Effector memory CD4-positive, alpha-beta T cell (primary cell): ENCODE measurements at regions not wholly inside any gene's neighbourhood (a gene's known extent, or its start where the extent isn't known, plus 50 kb on each side); places are given as distances from the start of the nearest gene placed in this dataset.

Source experiments
- DNase-seq, 3 donors: peaks; one replicate each; pipeline ENCODE4 v3.0.0-alpha.2; 2020
- H3K27ac ChIP-seq: 2 replicates; pipeline ENCODE4 v1.7.0; 2013; ENCODE audit warnings: mild to moderate bottlenecking, low read length, moderate library complexity; ENCODE audit not compliant: insufficient read depth, poor library complexity, severe bottlenecking
- H3K27me3 ChIP-seq: replicated peaks from 2 replicates; pipeline ENCODE4 v1.7.0; 2013; ENCODE audit warnings: mild to moderate bottlenecking, low read length; ENCODE audit not compliant: insufficient read depth, control insufficient read depth, poor library complexity, severe bottlenecking
- H3K36me3 ChIP-seq: 2 replicates; pipeline ENCODE4 v1.7.0; 2013; ENCODE audit warnings: mild to moderate bottlenecking, low read length, moderate library complexity; ENCODE audit not compliant: control insufficient read depth, insufficient read depth
- H3K4me1 ChIP-seq: 2 replicates; pipeline ENCODE4 v1.7.0; 2013; ENCODE audit warnings: low read length, mild to moderate bottlenecking; ENCODE audit not compliant: control insufficient read depth, insufficient read depth, poor library complexity, severe bottlenecking
- H3K4me3 ChIP-seq: 2 replicates; pipeline ENCODE4 v1.7.0; 2013; ENCODE audit warnings: low read length, low read depth, mild to moderate bottlenecking; ENCODE audit not compliant: insufficient read depth, poor library complexity, severe bottlenecking
- H3K9me3 ChIP-seq: 2 replicates; pipeline ENCODE4 v1.7.0; 2013; ENCODE audit warnings: mild to moderate bottlenecking, low read length, moderate library complexity; ENCODE audit not compliant: control insufficient read depth

GRCh38 chr18:51921862-51922261 lies 418.1 kb upstream of the DCC start:
- Histone ChIP-seq H3K4me1 (no peaks in the 10 kb centered on the region), H3K36me3 (no peaks in the 10 kb centered on the region), H3K4me3 (no peak overlapping the region), H3K27ac (no peak overlapping the region), H3K27me3 (no peaks in the 10 kb centered on the region), H3K9me3 (peaks cover 4% of the 10 kb centered on the region)
- no peak for DNase-seq

- Histone ChIP-seq H3K4me3 (no peak overlapping the region), H3K27me3 (no peaks in the 10 kb centered on the region), H3K4me1 (no peaks in the 10 kb centered on the region), H3K27ac (no peak overlapping the region), H3K36me3 (no peaks in the 10 kb centered on the region), H3K9me3 (no peaks in the 10 kb centered on the region)
- no peak for DNase-seq
Measured at GRCh38 chr18:51933903-51934302, 406.1 kb upstream of the DCC start.

DNA sequence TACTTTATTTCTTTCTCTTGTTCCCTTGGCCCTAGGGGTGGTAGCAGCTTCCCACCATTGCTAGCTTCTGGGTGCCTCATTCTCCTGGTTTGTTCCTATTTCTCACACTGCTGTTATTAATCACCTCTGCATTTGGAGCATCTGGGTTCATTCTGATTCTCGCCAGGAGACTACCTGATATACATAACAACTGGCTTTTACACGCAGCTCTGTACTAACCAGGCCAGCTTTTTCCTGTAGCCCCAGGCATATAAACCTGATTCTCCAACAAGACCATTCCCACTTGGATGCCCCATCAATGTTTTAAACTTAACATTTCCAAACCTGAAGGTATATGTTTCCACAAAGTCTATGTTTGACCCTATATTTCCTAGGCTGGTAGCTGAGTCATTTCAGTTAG lies 403.9 kb upstream of the DCC start:
- no peak overlapping the region for H3K4me3 ChIP-seq
- H3K4me1 ChIP-seq: no peaks in the 10 kb centered on the region
- H3K27me3 ChIP-seq: no peaks in the 10 kb centered on the region
- H3K36me3 ChIP-seq: no peaks in the 10 kb centered on the region
- no peak for DNase-seq
- no peaks in the 10 kb centered on the region for H3K9me3 ChIP-seq
- no peak overlapping the region for H3K27ac ChIP-seq

DNA sequence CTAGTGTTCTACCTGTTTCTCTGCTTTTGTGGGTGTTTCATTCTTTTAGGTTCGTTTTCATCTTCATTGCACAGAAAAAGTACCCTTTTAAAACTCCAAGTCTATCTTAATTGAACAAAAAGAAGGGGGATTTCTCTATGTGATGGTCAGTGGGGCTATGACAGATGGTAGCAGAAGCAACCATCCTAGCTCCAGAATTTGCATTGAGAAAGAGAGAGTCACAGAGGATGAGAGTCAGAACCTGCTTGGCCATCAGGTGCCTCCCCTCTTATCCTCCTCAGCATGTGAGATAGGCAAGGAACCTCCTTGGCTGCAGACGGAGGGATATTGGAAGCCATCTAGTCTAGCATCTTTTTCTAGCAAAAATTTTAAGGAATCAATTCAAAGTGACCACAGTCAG lies 398.0 kb upstream of the DCC start:
- no peaks in the 10 kb centered on the region for H3K4me1 ChIP-seq
- no peak overlapping the region for H3K27ac ChIP-seq
- no peaks in the 10 kb centered on the region for H3K36me3 ChIP-seq
- DNase-seq: no peak
- no peaks in the 10 kb centered on the region for H3K27me3 ChIP-seq
- no peaks in the 10 kb centered on the region for H3K9me3 ChIP-seq
- H3K4me3 ChIP-seq: no peak overlapping the region

GRCh38 chr18:51943281-51943680 lies 396.7 kb upstream of the DCC start:
- H3K36me3 ChIP-seq: no peaks in the 10 kb centered on the region
- no peak overlapping the region for H3K27ac ChIP-seq
- no peak overlapping the region for H3K4me3 ChIP-seq
- no peaks in the 10 kb centered on the region for H3K27me3 ChIP-seq
- no peaks in the 10 kb centered on the region for H3K4me1 ChIP-seq
- no peak for DNase-seq
- no peaks in the 10 kb centered on the region for H3K9me3 ChIP-seq

- H3K9me3 ChIP-seq: no peaks in the 10 kb centered on the region
- no peaks in the 10 kb centered on the region for H3K4me1 ChIP-seq
- no peaks in the 10 kb centered on the region for H3K36me3 ChIP-seq
- H3K27me3 ChIP-seq: no peaks in the 10 kb centered on the region
- DNase-seq: no peak
- H3K4me3 ChIP-seq: no peak overlapping the region
- no peak overlapping the region for H3K27ac ChIP-seq
Measured at GRCh38 chr18:51946946-51947345, 393.1 kb upstream of the DCC start.

DNA sequence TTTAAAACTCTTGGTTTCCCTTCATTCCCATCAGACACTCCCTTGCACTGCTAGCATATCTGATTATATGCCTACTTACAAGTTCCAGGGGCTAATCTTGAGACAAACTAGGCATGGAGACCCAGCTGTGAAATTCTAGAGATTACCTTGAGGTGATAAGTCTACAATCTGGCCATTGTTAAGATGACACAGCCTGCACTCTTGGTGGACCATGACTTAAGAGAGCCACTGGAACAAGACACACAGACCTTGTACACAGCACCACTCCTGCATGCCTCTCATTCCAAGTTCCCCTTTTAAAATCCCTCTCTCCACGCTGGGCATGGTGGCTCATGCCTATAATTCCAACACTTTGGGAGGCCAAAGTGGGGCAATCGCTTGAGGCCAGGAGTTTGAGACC lies 387.2 kb upstream of the DCC start:
- Histone ChIP-seq H3K4me1 (no peaks in the 10 kb centered on the region), H3K27me3 (no peaks in the 10 kb centered on the region), H3K4me3 (no peak overlapping the region), H3K36me3 (no peaks in the 10 kb centered on the region), H3K9me3 (no peaks in the 10 kb centered on the region), H3K27ac (no peak overlapping the region)
- no peak for DNase-seq

DNA sequence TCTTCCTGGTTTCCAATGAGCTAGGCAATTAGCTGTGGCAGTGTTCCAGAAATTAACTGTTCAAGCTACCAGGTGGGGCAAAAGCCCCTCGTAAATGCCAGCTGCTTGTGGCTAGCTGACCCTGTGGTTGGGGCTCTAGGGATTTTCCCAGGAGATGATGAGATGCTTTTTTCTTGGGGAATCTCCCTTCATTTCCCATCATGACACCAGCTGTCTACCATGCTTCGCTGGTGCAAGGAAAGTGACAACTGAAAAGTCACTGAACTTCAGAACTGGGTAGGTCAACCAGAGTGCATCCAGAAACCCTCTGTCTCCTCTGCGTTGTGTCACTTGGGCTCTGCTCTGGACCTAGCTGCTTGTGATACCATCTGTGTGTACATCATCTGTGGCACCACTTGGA lies 386.5 kb upstream of the DCC start:
- H3K4me3 ChIP-seq: no peak overlapping the region
- no peaks in the 10 kb centered on the region for H3K9me3 ChIP-seq
- no peak for DNase-seq
- H3K27ac ChIP-seq: no peak overlapping the region
- H3K4me1 ChIP-seq: no peaks in the 10 kb centered on the region
- H3K27me3 ChIP-seq: no peaks in the 10 kb centered on the region
- no peaks in the 10 kb centered on the region for H3K36me3 ChIP-seq

- Histone ChIP-seq H3K4me3 (no peak overlapping the region), H3K27ac (no peak overlapping the region), H3K4me1 (no peaks in the 10 kb centered on the region), H3K36me3 (no peaks in the 10 kb centered on the region), H3K9me3 (no peaks in the 10 kb centered on the region), H3K27me3 (no peaks in the 10 kb centered on the region)
- no peak for DNase-seq
Measured at GRCh38 chr18:51955136-51955535, 384.9 kb upstream of the DCC start.

- no peaks in the 10 kb centered on the region for H3K9me3 ChIP-seq
- H3K27ac ChIP-seq: no peak overlapping the region
- no peaks in the 10 kb centered on the region for H3K36me3 ChIP-seq
- no peak overlapping the region for H3K4me3 ChIP-seq
- H3K27me3 ChIP-seq: no peaks in the 10 kb centered on the region
- no peak for DNase-seq
- no peaks in the 10 kb centered on the region for H3K4me1 ChIP-seq
Measured at GRCh38 chr18:51957001-51957400, 383.0 kb upstream of the DCC start.

GRCh38 chr18:51980101-51980500 lies 359.9 kb upstream of the DCC start:
- Histone ChIP-seq H3K27me3 (no peaks in the 10 kb centered on the region), H3K4me1 (no peaks in the 10 kb centered on the region), H3K27ac (no peak overlapping the region), H3K36me3 (no peaks in the 10 kb centered on the region), H3K4me3 (no peak overlapping the region), H3K9me3 (no peaks in the 10 kb centered on the region)
- no peak for DNase-seq
